LNCaP clone FGC (cell line): ENCODE measurements at regions not wholly inside any gene's neighbourhood (a gene's known extent, or its start where the extent isn't known, plus 50 kb on each side); places are given as distances from the start of the nearest gene placed in this dataset.

Experiments used
- DNase-seq: peaks from one replicate; pipeline ENCODE4 v3.0.0-alpha.2; 2011; ENCODE audit warnings: low read depth
- H3K4me3 ChIP-seq: 2 replicates; pipeline ENCODE4 v1.5.1; 2011; ENCODE audit warnings: mild to moderate bottlenecking, low read depth, low read length, control low read depth
- TF ChIP-seq, protein P1 (sequence below): IDR thresholded peaks from 2 replicates; pipeline ENCODE4 v1.5.1; 2012; ENCODE audit warnings: mild to moderate bottlenecking; ENCODE audit not compliant: control insufficient read depth, insufficient read depth; ENCODE audit errors: extremely low read depth

DNA sequence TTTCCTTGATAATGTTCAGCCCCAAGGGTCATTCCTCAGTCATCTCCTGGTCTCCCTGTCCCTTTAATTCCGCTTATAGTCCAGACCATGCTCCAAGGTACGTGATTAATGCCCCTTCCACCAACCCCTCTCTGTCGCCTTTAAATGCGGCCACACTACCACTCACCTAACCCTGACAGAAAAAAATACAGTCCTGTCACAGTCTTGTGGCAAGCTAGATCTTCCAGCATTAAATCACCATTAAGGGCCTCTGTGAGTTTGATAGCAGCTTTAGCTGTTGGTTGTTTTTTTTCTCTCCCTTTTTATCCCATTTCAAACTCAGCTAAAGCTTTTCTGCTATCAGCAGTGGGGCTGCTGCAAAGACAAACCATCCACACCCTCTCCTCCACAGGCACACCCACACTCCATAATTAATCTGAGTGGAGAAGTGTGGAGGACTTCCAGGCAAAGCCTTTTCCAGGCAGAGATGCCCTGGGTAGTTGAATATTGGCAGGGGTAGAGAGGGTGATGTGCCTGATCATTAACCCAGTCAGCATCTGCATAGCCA lies 522.7 kb upstream of the CLINT1 start:
- no peak for DNase-seq

DNA sequence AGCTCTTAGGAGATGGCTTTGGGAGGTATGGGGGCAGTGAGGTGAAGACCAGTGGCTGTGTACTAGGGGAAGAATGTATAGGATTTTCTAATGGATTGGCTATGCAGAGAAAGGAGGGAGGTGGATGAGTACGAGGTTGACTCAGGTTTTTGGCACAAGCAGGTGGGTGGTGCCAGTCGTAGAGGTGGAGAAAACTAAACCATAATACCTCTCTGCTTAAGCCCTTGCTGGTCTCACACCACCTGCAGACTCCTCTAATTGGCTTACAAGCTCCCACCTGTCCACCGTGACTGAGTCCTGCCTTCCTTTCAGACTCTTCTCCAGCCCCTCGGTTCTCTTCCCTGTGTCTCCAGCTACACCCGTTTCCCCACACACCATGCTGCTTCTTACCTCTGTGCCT lies 521.7 kb upstream of the CLINT1 start:
- TF ChIP-seq, protein P1, sequence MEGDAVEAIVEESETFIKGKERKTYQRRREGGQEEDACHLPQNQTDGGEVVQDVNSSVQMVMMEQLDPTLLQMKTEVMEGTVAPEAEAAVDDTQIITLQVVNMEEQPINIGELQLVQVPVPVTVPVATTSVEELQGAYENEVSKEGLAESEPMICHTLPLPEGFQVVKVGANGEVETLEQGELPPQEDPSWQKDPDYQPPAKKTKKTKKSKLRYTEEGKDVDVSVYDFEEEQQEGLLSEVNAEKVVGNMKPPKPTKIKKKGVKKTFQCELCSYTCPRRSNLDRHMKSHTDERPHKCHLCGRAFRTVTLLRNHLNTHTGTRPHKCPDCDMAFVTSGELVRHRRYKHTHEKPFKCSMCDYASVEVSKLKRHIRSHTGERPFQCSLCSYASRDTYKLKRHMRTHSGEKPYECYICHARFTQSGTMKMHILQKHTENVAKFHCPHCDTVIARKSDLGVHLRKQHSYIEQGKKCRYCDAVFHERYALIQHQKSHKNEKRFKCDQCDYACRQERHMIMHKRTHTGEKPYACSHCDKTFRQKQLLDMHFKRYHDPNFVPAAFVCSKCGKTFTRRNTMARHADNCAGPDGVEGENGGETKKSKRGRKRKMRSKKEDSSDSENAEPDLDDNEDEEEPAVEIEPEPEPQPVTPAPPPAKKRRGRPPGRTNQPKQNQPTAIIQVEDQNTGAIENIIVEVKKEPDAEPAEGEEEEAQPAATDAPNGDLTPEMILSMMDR = no peak
- H3K4me3 ChIP-seq = no peak overlapping the region
- no peak for DNase-seq

More for the DNA sequence above, 522.7 kb upstream of the CLINT1 start:
- TF ChIP-seq, protein P1 = no peak
- no peak overlapping the region for H3K4me3 ChIP-seq

DNA sequence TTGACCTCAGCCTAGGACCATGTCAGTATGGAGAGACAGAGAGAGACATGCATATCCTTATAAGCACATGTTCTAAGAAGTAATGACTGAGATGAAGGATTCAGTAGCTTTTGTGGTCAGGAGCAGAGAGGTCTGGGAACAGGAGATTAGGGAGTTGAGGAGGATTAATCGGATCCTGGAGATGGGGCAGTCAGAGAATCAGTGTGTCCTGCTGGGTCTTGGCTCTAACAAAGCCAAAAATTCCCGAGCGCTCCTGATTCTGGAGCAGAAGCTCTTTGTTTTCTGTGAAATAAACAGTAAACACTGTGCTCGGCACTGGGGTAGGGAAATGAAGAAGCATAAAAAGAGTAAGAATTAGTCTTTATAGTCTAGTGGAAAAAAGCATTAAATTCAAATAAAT lies 520.0 kb upstream of the CLINT1 start:
- no peak overlapping the region for H3K4me3 ChIP-seq
- TF ChIP-seq, protein P1 = no peak
- DNase-seq = no peak

DNA sequence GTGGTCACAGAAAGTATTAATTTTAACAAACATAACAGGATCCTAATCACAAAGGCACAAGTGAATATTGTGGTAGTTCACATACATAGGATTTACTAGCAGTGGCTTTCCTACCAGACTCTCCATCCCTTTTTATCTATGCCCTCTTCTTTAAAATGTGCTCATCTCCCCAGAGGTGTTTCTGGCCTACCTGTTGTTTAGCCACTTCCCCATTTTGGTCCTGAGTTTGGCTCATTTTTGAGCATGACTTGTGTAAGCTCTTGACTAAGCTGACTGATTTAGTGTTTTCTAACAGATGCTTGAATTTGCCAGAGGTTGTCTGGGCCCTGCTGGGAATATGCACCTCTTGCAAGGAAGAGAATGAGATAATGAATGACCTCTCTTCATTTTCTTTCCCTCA lies 517.7 kb upstream of the CLINT1 start:
- no peak for DNase-seq
- TF ChIP-seq, protein P1 = no peak
- no peak overlapping the region for H3K4me3 ChIP-seq

DNA sequence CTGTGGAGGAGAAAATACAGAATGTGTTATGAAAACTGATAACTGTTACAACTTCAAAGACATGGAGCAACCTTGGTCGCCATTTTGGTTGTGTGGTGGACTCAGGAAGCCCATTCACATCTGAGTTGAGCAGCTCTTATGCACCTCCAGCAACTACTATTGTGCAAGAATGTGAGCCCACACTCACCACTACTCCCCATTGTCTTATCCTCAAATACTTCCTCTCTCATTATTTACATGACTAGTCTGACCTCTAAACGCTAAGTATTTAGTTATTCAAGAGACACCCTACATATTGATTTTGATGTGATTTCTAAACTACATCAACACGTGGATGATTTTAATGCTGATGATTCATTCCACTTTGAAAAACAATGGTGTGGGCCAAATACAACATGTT lies 516.6 kb upstream of the CLINT1 start:
- H3K4me3 ChIP-seq = no peak overlapping the region
- TF ChIP-seq, protein P1 = no peak
- DNase-seq = no peak

DNA sequence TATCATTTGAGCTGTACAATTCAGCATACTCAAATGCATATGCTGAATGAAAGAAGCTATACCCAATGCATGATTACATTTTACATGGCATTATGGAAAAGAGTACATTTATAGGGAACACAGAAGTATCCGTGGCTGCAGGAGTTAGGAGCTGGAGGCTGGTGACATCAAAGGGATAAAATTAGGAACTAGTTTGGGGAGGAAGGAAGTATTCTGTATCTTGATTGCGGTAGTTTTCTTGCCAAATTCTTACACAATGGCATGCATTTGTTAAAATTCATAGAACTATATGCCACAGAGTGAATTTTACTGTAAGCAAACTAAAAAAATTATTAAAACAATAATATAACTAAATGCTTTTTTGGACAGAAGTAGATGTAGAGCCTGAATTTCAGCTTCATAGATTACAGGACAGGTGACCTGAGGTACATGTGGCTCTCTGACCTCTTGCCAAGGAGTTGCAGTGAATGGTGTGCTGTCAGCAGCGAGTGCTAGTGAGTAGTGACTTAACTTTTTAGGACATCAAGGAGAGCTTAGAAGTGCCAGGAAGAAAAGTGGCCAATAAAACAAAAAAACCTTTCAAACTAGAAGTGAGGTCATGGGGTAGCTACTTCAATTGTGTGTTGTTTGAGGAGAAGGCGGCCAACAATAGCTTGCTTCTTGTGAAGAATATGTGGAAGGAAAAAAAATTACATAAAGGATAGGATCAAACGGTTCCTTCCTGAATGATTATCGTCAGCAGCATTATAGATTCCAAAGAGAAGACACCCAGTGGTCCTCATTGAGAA lies 514.9 kb upstream of the CLINT1 start:
- no peak for DNase-seq
- TF ChIP-seq, protein P1 = no peak
- no peak overlapping the region for H3K4me3 ChIP-seq
